ENCODE measurements at regions not wholly inside any gene's neighbourhood (a gene's known extent, or its start where the extent isn't known, plus 50 kb on each side); places are given as distances from the start of the nearest gene placed in this dataset.

DNA sequence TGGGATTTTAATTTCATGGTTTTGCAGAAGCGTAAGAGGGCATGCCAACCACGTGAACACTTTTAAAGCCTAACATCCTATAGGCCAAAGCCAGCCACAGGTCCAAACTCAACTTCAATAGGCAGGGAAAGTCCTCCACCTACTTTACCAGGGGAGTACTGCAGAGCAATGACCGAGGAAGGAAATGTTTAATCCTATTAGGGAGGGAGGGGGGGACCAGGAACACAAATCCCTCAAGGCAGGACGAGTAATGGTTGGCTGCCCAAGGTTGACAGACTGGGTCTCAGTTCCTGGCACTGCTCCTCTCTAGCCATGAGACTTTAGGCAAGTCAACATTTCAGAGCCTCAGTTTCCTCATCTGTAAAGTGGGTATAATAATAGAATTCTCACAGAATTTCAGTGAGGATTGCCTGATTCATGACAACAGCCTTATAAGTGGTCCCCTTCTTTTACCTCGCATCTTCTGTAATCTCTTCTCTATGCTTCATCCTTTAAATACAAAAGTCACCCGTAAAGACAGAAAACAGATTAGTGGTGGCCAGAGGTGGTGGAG is 315.8 kb downstream of the HAPSTR1 start:
- no TSS peak for BruUV-seq (replicated peaks)
- no peak overlapping the region for H3K4me3 ChIP-seq (ENCODE audit: low read depth, low read length, poor library complexity, severe bottlenecking)
- peak; percentile 18 for DNase-seq (ENCODE audit: low spot score)
- TF ChIP-seq, protein P1, sequence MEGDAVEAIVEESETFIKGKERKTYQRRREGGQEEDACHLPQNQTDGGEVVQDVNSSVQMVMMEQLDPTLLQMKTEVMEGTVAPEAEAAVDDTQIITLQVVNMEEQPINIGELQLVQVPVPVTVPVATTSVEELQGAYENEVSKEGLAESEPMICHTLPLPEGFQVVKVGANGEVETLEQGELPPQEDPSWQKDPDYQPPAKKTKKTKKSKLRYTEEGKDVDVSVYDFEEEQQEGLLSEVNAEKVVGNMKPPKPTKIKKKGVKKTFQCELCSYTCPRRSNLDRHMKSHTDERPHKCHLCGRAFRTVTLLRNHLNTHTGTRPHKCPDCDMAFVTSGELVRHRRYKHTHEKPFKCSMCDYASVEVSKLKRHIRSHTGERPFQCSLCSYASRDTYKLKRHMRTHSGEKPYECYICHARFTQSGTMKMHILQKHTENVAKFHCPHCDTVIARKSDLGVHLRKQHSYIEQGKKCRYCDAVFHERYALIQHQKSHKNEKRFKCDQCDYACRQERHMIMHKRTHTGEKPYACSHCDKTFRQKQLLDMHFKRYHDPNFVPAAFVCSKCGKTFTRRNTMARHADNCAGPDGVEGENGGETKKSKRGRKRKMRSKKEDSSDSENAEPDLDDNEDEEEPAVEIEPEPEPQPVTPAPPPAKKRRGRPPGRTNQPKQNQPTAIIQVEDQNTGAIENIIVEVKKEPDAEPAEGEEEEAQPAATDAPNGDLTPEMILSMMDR (conservative IDR thresholded peaks at IDR 0.05; ENCODE audit: low read depth, low read length): no peak
- no peak for TF ChIP-seq EZH2 (IDR thresholded peaks at IDR 0.05; ENCODE audit: borderline replicate concordance, low read depth, low read length, poor library complexity, severe bottlenecking)
- no peaks in the 10 kb centered on the region for H3K9me3 ChIP-seq (ENCODE audit: low read depth, low read length, poor library complexity, severe bottlenecking)
- H3K27ac ChIP-seq (ENCODE audit: low read depth, low read length, poor library complexity, severe bottlenecking): no peak overlapping the region
- POLR2A ChIA-PET (ENCODE audit: low non-redundant PET): no interaction called here
- CTCF ChIA-PET: no interaction called here
- no peaks in the 10 kb centered on the region for H3K36me3 ChIP-seq (ENCODE audit: insufficient read depth, low read length, poor library complexity, severe bottlenecking)
- intact Hi-C loops (cut with micrococcal nuclease; ENCODE audit: unreplicated experiment): no loop called here
- H3K4me1 ChIP-seq (ENCODE audit: insufficient read depth, low read length, poor library complexity, severe bottlenecking): no peaks in the 10 kb centered on the region
- H3K27me3 ChIP-seq (replicated peaks; ENCODE audit: insufficient read depth, low read depth, low read length, poor library complexity): peaks cover 12% of the 10 kb centered on the region

DNA sequence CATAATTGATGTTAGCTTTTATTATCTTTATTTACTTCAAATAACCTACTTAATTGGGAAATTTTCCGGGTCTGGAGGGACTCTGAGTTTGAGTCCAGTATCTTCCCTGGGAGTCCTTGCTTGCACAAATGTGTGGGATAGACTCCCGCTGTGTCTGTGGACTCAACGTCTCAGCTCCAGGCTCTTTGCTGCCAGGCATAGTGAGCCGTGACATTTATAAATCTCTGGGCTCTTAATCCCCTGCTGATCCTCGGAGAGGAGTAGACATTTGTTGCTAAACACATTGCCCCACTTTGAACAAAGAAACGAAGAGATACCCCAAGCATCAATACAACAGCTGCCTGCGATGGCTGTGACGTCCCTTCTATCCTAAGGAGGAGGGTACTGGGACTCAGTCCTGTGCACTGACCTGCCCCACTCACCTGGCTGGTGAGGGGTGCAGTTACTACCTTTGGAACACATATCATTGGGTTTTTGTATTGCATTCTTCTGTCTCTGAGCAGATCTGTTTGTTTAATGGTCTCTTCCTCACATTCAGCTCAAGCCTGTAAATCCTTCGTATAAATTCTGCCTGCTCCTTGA is 316.9 kb downstream of the HAPSTR1 start:
- TF ChIP-seq EZH2 (IDR thresholded peaks at IDR 0.05; ENCODE audit: borderline replicate concordance, low read depth, low read length, poor library complexity, severe bottlenecking): no peak
- TF ChIP-seq, protein P1 (conservative IDR thresholded peaks at IDR 0.05; ENCODE audit: low read depth, low read length): no peak
- no peak overlapping the region for H3K27ac ChIP-seq (ENCODE audit: low read depth, low read length, poor library complexity, severe bottlenecking)
- POLR2A ChIA-PET (ENCODE audit: low non-redundant PET): no interaction called here
- H3K9me3 ChIP-seq (ENCODE audit: low read depth, low read length, poor library complexity, severe bottlenecking): no peaks in the 10 kb centered on the region
- no TSS peak for BruUV-seq (replicated peaks)
- H3K4me3 ChIP-seq (ENCODE audit: low read depth, low read length, poor library complexity, severe bottlenecking): no peak overlapping the region
- H3K36me3 ChIP-seq (ENCODE audit: insufficient read depth, low read length, poor library complexity, severe bottlenecking): no peaks in the 10 kb centered on the region
- peaks cover 12% of the 10 kb centered on the region for H3K27me3 ChIP-seq (replicated peaks; ENCODE audit: insufficient read depth, low read depth, low read length, poor library complexity)
- intact Hi-C loops (cut with micrococcal nuclease; ENCODE audit: unreplicated experiment): no loop called here
- H3K4me1 ChIP-seq (ENCODE audit: insufficient read depth, low read length, poor library complexity, severe bottlenecking): no peaks in the 10 kb centered on the region
- CTCF ChIA-PET: no interaction called here
- DNase-seq (ENCODE audit: low spot score): peak; percentile 72

DNA sequence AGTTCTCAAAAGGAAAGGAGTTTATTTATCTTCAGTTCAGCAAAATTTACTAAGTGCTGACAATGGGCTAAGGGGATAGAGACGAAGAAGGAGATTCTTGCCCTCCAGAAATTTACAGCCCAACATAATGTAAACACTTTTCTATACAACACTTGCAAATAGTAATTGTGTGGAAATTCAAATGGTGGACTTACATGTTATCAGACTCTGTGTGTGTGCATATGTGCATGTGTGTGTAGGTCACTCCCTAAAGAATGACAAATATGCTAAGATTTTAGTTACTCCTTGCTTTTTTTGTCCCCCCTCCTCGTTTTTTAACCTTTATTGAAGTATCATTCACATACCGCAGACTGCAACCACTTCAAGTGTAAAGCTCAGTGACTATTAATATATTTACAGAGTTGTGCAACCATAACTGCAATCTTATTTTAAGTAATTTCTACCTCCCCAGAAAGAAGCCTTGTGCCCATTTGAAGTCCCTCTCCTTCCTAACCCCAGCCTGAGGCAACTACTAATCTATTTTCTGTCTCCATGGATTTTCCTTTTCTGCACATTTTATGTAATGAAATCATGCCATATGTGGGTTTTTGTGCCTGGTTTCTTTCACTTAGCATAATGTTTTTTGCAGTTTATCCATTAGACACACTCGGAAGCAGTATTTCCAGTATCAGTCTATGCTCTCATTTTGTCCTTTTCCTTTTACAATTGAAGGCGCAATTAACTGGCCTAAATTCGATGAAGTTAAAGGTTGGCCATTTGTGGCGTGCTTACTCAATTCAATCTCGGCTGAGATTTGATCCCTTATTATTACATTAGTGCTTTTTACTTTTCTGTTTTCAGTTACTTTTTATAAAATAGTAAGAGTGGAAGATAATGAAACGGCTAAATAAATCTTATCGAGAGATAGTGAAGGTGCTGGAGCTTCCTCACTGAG is 318.4 kb downstream of the HAPSTR1 start:
- BruUV-seq (replicated peaks): no TSS peak
- intact Hi-C loops (cut with micrococcal nuclease; ENCODE audit: unreplicated experiment): no loop called here
- ChIA-PET POLR2A (ENCODE audit: low non-redundant PET) (no interaction called here), CTCF (no interaction called here)
- H3K4me1 ChIP-seq (ENCODE audit: insufficient read depth, low read length, poor library complexity, severe bottlenecking): no peaks in the 10 kb centered on the region
- H3K9me3 ChIP-seq (ENCODE audit: low read depth, low read length, poor library complexity, severe bottlenecking): no peaks in the 10 kb centered on the region
- TF ChIP-seq, protein P1 (conservative IDR thresholded peaks at IDR 0.05; ENCODE audit: low read depth, low read length): no peak
- TF ChIP-seq EZH2 (IDR thresholded peaks at IDR 0.05; ENCODE audit: borderline replicate concordance, low read depth, low read length, poor library complexity, severe bottlenecking): no peak
- no peaks in the 10 kb centered on the region for H3K36me3 ChIP-seq (ENCODE audit: insufficient read depth, low read length, poor library complexity, severe bottlenecking)
- no peak for DNase-seq (ENCODE audit: low spot score)
- H3K27me3 ChIP-seq (replicated peaks; ENCODE audit: insufficient read depth, low read depth, low read length, poor library complexity): peaks cover 12% of the 10 kb centered on the region
- H3K27ac ChIP-seq (ENCODE audit: low read depth, low read length, poor library complexity, severe bottlenecking): no peak overlapping the region
- H3K4me3 ChIP-seq (ENCODE audit: low read depth, low read length, poor library complexity, severe bottlenecking): no peak overlapping the region
